GM12891 (cell line): ENCODE measurements at regions not wholly inside any gene's neighbourhood (a gene's known extent, or its start where the extent isn't known, plus 50 kb on each side); places are given as distances from the start of the nearest gene placed in this dataset.

ENCODE experiments used
- PAX5 ChIP-seq: IDR thresholded peaks from 2 replicates; pipeline ENCODE4 v1.6.1; 2011; ENCODE audit warnings: low read length, moderate library complexity, mild to moderate bottlenecking; ENCODE audit not compliant: insufficient read depth, severe bottlenecking
- POLR2A ChIP-seq: IDR thresholded peaks from 2 replicates; pipeline ENCODE4 v1.6.1; 2011; ENCODE audit warnings: low read depth, low read length, control low read depth
- TAF1 ChIP-seq: IDR thresholded peaks from 2 replicates; pipeline ENCODE4 v1.6.1; 2011; ENCODE audit warnings: low read depth, low read length, control low read depth

- TF ChIP-seq POLR2A: no peak
- no peak for TF ChIP-seq PAX5
- TF ChIP-seq TAF1: no peak
Observed at GRCh38 chr2:37469126-37469525, 124.7 kb downstream of the QPCT start.
